ENCODE measurements at regions not wholly inside any gene's neighbourhood (a gene's known extent, or its start where the extent isn't known, plus 50 kb on each side); places are given as distances from the start of the nearest gene placed in this dataset.

DNA sequence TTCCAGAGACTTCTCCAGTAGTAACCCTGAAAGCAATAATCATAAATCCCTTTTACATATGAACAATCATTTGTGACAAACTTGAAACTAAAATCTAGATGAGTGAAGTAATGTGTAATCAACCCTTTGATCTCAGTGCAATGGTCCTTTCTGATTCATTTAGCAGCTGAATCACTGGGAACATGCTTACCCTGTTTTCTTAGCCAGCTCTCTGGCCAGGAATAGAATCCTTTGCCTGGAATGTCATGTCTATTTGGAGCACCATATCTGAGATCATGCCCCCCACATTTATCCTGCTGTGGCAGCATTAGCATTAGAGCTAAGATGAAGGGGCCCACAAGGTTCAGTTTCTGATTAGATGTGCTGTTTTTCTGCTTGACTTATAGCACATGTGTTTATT is 309.8 kb downstream of the OXSM start (continued):
- TF ChIP-seq, protein P1, sequence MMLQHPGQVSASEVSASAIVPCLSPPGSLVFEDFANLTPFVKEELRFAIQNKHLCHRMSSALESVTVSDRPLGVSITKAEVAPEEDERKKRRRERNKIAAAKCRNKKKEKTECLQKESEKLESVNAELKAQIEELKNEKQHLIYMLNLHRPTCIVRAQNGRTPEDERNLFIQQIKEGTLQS (IDR thresholded peaks at IDR 0.05; ENCODE audit: insufficient read depth, low read depth, low read length), result no peak
- TF ChIP-seq, protein P2, sequence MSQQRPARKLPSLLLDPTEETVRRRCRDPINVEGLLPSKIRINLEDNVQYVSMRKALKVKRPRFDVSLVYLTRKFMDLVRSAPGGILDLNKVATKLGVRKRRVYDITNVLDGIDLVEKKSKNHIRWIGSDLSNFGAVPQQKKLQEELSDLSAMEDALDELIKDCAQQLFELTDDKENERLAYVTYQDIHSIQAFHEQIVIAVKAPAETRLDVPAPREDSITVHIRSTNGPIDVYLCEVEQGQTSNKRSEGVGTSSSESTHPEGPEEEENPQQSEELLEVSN (IDR thresholded peaks at IDR 0.05), result no peak
- TF ChIP-seq SIRT6 (IDR thresholded peaks at IDR 0.05; ENCODE audit: low read length), result no peak
- no peak for TF ChIP-seq HDAC6 (IDR thresholded peaks at IDR 0.05; ENCODE audit: low read depth, low read length)
- TF ChIP-seq, protein P3, sequence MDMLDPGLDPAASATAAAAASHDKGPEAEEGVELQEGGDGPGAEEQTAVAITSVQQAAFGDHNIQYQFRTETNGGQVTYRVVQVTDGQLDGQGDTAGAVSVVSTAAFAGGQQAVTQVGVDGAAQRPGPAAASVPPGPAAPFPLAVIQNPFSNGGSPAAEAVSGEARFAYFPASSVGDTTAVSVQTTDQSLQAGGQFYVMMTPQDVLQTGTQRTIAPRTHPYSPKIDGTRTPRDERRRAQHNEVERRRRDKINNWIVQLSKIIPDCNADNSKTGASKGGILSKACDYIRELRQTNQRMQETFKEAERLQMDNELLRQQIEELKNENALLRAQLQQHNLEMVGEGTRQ (IDR thresholded peaks at IDR 0.05; ENCODE audit: low read length), result no peak
- no peak for TF ChIP-seq BACH1 (IDR thresholded peaks at IDR 0.05; ENCODE audit: low read length)
